PC-9 (cell line): ENCODE measurements at regions not wholly inside any gene's neighbourhood (a gene's known extent, or its start where the extent isn't known, plus 50 kb on each side); places are given as distances from the start of the nearest gene placed in this dataset.

Experiments used
- BruUV-seq: library from RNA; stranded (reverse); fragments of 400-500 nt; replicated peaks from 2 replicates; lab custom pipeline; 2021; lab: Mats Ljungman, UMichigan
- CTCF ChIA-PET: fragments of 300-600 bp; sonication (Branson Sonifier 250); formaldehyde crosslinking; loops from one replicate; lab custom pipeline; 2022; ENCODE audit warnings: antibody characterized with exemption; lab: Charles Lee
- POLR2A ChIA-PET: fragments of 300-600 bp; sonication (Branson Sonifier 250); formaldehyde crosslinking; loops from one replicate; lab custom pipeline; 2022; ENCODE audit warnings: antibody characterized with exemption; ENCODE audit not compliant: unreplicated experiment; lab: Charles Lee
- DNase-seq, 2 experiments: peaks; one replicate each; pipeline versions ENCODE4 v3.0.0 to v3.0.0-alpha.2; 2015 to 2022; ENCODE audit warnings: mixed read lengths in 1 of 2
- H2AFZ ChIP-seq: fragments of 200-600 bp; sonication (generic); 2 replicates; pipeline ENCODE4 v1.8.1; 2017; ENCODE audit warnings: antibody characterized with exemption
- H3F3A ChIP-seq: fragments of 200-600 bp; sonication (generic); 2 replicates; pipeline ENCODE4 v1.8.1; 2017; ENCODE audit warnings: antibody characterized with exemption, mild to moderate bottlenecking, low read depth; ENCODE audit not compliant: insufficient read depth
- H3K27ac ChIP-seq: fragments of 200-600 bp; sonication (generic); 2 replicates; pipeline ENCODE4 v1.6.1; 2016; ENCODE audit warnings: mixed run types
- H3K27me3 ChIP-seq: fragments of 200-600 bp; sonication (generic); 2 replicates; pipeline ENCODE4 v1.6.1; 2016; ENCODE audit warnings: low read depth, mixed run types; ENCODE audit not compliant: insufficient read depth
- H3K36me3 ChIP-seq: fragments of 200-600 bp; sonication (generic); 2 replicates; pipeline ENCODE4 v1.6.1; 2016; ENCODE audit warnings: low read depth, mixed run types
- H3K4me1 ChIP-seq: fragments of 200-600 bp; sonication (generic); replicated peaks from 2 replicates; pipeline ENCODE4 v1.6.1; 2016; ENCODE audit warnings: mixed run types; ENCODE audit not compliant: insufficient read depth
- H3K4me2 ChIP-seq: fragments of 200-600 bp; sonication (generic); 2 replicates; pipeline ENCODE4 v1.6.1; 2017; ENCODE audit warnings: mixed run types
- H3K4me3 ChIP-seq: fragments of 200-600 bp; sonication (generic); 2 replicates; pipeline ENCODE4 v1.6.1; 2016; ENCODE audit warnings: mixed run types
- H3K79me2 ChIP-seq: fragments of 200-600 bp; sonication (generic); 2 replicates; pipeline ENCODE4 v1.6.1; 2017; ENCODE audit warnings: low read depth, mixed run types
- H3K9me2 ChIP-seq: fragments of 200-600 bp; sonication (generic); 2 replicates; pipeline ENCODE4 v1.8.1; 2017; ENCODE audit warnings: mild to moderate bottlenecking; ENCODE audit not compliant: insufficient read depth
- H3K9me3 ChIP-seq: fragments of 200-600 bp; sonication (generic); 2 replicates; pipeline ENCODE4 v1.8.1; 2016; ENCODE audit warnings: low read depth; ENCODE audit not compliant: insufficient read depth
- H4K20me1 ChIP-seq: fragments of 200-600 bp; sonication (generic); 2 replicates; pipeline ENCODE4 v1.8.1; 2017; ENCODE audit not compliant: insufficient read depth
- CTCF ChIP-seq: fragments of 200-600 bp; sonication (generic); conservative IDR thresholded peaks from 2 replicates; pipeline ENCODE4 v1.6.1; 2017; ENCODE audit warnings: mixed run types, antibody characterized with exemption, mild to moderate bottlenecking, moderate library complexity
- EZH2 ChIP-seq: fragments of 200-600 bp; sonication (generic); IDR thresholded peaks from 2 replicates; pipeline ENCODE4 v1.8.0; 2017; ENCODE audit warnings: antibody characterized with exemption, low read depth
- intact Hi-C: fragments of 100-400 bp; cut with micrococcal nuclease; formaldehyde crosslinking; loops from one replicate; pipeline ENCODE4 v1.10.0; 2022; ENCODE audit not compliant: unreplicated experiment

GRCh38 chr7:41046776-41047175, 656.1 kb downstream of the INHBA start:
- no peaks in the 10 kb centered on the region for H4K20me1 ChIP-seq
- POLR2A ChIA-PET, result interaction anchor here (0.6 kb wide), 1 partner anchor 524 kb away, joined by 5 read pairs; no protein-coding TSS in a partner anchor
- no peaks in the 10 kb centered on the region for H3K36me3 ChIP-seq
- no peaks in the 10 kb centered on the region for H3F3A ChIP-seq
- no peaks in the 10 kb centered on the region for H3K79me2 ChIP-seq
- H3K9me3 ChIP-seq, result peaks cover 6% of the 10 kb centered on the region; the same call in 1 of the 2 replicates
- CTCF ChIA-PET, result interaction anchor here (0.6 to 2.4 kb wide), 2 partner anchors 658 to 814 kb away, joined by 3 to 8 read pairs; no protein-coding TSS in a partner anchor
- H3K27me3 ChIP-seq, result no peaks in the 10 kb centered on the region
- H3K27ac ChIP-seq, result no peak overlapping the region
- no peaks in the 10 kb centered on the region for H3K9me2 ChIP-seq
- H3K4me2 ChIP-seq, result no peak overlapping the region
- no peak overlapping the region for H2AFZ ChIP-seq
- BruUV-seq, result no TSS peak
- H3K4me1 ChIP-seq, result peaks cover 19% of the 10 kb centered on the region
- intact Hi-C loops, result loop anchor here (1.0 to 10.0 kb wide), 4 partner anchors 61 to 388 kb away; no protein-coding TSS in a partner anchor
- no peak for TF ChIP-seq CTCF
- TF ChIP-seq EZH2, result no peak
- no peak overlapping the region for H3K4me3 ChIP-seq
- no peak for DNase-seq

- ChIA-PET CTCF (interaction anchor here (0.6 to 2.4 kb wide), 7 partner anchors 41 to 813 kb away, joined by 3 to 15 read pairs (median 3); no protein-coding TSS in a partner anchor), POLR2A (interaction anchor here (0.6 to 0.7 kb wide), 2 partner anchors 525 to 662 kb away, joined by 4 to 5 read pairs; no protein-coding TSS in a partner anchor)
- Histone ChIP-seq H3K27ac (no peak overlapping the region), H3K4me2 (no peak overlapping the region), H3K4me3 (no peak overlapping the region), H3K27me3 (no peaks in the 10 kb centered on the region), H4K20me1 (no peaks in the 10 kb centered on the region), H2AFZ (no peak overlapping the region), H3K9me2 (no peaks in the 10 kb centered on the region), H3F3A (no peaks in the 10 kb centered on the region), H3K9me3 (peaks cover 6% of the 10 kb centered on the region; the same call in 1 of the 2 replicates), H3K79me2 (no peaks in the 10 kb centered on the region), H3K36me3 (no peaks in the 10 kb centered on the region), H3K4me1 (peaks cover 19% of the 10 kb centered on the region)
- intact Hi-C loops, result loop anchor here (5.0 to 10.0 kb wide), 3 partner anchors 214 to 389 kb away; no protein-coding TSS in a partner anchor
- no TSS peak for BruUV-seq
- DNase-seq, result no peak
- TF ChIP-seq CTCF, result no peak
- TF ChIP-seq EZH2, result no peak
These were observed 656.6 kb downstream of the INHBA start for GRCh38 chr7:41046221-41046761.

GRCh38 chr7:41045556-41046123, 657.2 kb downstream of the INHBA start:
- Histone ChIP-seq H3K4me1 (peaks cover 19% of the 10 kb centered on the region), H3K9me3 (peaks cover 6% of the 10 kb centered on the region; the same call in 1 of the 2 replicates), H3K27ac (no peak overlapping the region), H3K4me2 (no peak overlapping the region; the same call in 1 of the 2 replicates), H3K4me3 (no peak overlapping the region), H3F3A (no peaks in the 10 kb centered on the region), H3K79me2 (no peaks in the 10 kb centered on the region), H3K36me3 (no peaks in the 10 kb centered on the region), H4K20me1 (no peaks in the 10 kb centered on the region), H3K27me3 (no peaks in the 10 kb centered on the region), H2AFZ (no peak overlapping the region), H3K9me2 (no peaks in the 10 kb centered on the region)
- BruUV-seq, result no TSS peak
- ChIA-PET POLR2A (interaction anchor here (0.7 kb wide), 1 partner anchor 661 kb away, joined by 4 read pairs; no protein-coding TSS in a partner anchor), CTCF (interaction anchor here (0.5 to 2.4 kb wide), 7 partner anchors 40 to 659 kb away, joined by 3 to 15 read pairs (median 3); no protein-coding TSS in a partner anchor)
- TF ChIP-seq CTCF (peak; percentile 70), EZH2 (no peak)
- intact Hi-C loops, result loop anchor here (1.0 to 10.0 kb wide), 13 partner anchors 103 to 716 kb away; no protein-coding TSS in a partner anchor
- peak; percentile 73 to 80 for DNase-seq
